H1 (cell line): ENCODE measurements at regions not wholly inside any gene's neighbourhood (a gene's known extent, or its start where the extent isn't known, plus 50 kb on each side); places are given as distances from the start of the nearest gene placed in this dataset.

Source experiments
- CTCF ChIA-PET: fragments of 300-600 bp; sonication (Branson Sonifier 250); formaldehyde crosslinking; loops from one replicate; lab custom pipeline; 2021; ENCODE audit not compliant: partially characterized antibody; lab: Charles Lee
- POLR2A ChIA-PET: fragments of 300-600 bp; sonication (Branson Sonifier 250); formaldehyde crosslinking; loops from one replicate; lab custom pipeline; 2021; ENCODE audit warnings: inconsistent platforms; ENCODE audit not compliant: partially characterized antibody; lab: Charles Lee
- DNase-seq, 2 experiments: peaks; one replicate each; pipeline versions ENCODE4 v3.0.0 to v3.0.0-alpha.2; 2010 to 2022; ENCODE audit warnings: low spot score in 2 of 2, low read depth in 1 of 2, mixed read lengths in 1 of 2
- FAIRE-seq: peaks from 2 replicates; lab custom pipeline; 2011; peaks lifted over from hg19 to GRCh38; lab: Jason Lieb, UNC
- H2AFZ ChIP-seq: 2 replicates; pipeline ENCODE4 v1.8.1; 2012; ENCODE audit warnings: low read length, inconsistent platforms
- H2AK5ac ChIP-seq: 2 replicates; pipeline ENCODE4 v1.6.1; 2013; ENCODE audit warnings: low read depth, low read length
- H2BK120ac ChIP-seq: replicated peaks from 2 replicates; pipeline ENCODE3; 2013; ENCODE audit warnings: low read depth, low read length, inconsistent platforms
- H2BK12ac ChIP-seq: 2 replicates; pipeline ENCODE4 v1.6.1; 2013; ENCODE audit warnings: low read depth, low read length
- H2BK15ac ChIP-seq: 2 replicates; pipeline ENCODE4 v1.6.1; 2013; ENCODE audit warnings: low read length
- H2BK20ac ChIP-seq: 2 replicates; pipeline ENCODE4 v1.6.1; 2013; ENCODE audit warnings: low read length
- H2BK5ac ChIP-seq: 2 replicates; pipeline ENCODE4 v1.6.1; 2013; ENCODE audit warnings: low read depth, low read length
- H3K14ac ChIP-seq: 2 replicates; pipeline ENCODE4 v1.6.1; 2013; ENCODE audit warnings: inconsistent platforms; ENCODE audit not compliant: insufficient read length
- H3K18ac ChIP-seq: 2 replicates; pipeline ENCODE4 v1.6.1; 2013; ENCODE audit warnings: low read length; ENCODE audit errors: extremely low read depth
- H3K23ac ChIP-seq: 2 replicates; pipeline ENCODE4 v1.6.1; 2013; ENCODE audit warnings: inconsistent platforms; ENCODE audit not compliant: insufficient read length
- H3K23me2 ChIP-seq: 2 replicates; pipeline ENCODE4 v1.6.1; 2013; ENCODE audit warnings: low read depth, low read length
- H3K27ac ChIP-seq: 2 replicates; pipeline ENCODE4 v1.6.1; 2011; ENCODE audit warnings: low read depth, low read length, inconsistent platforms
- H3K27me3 ChIP-seq, 4 experiments: replicated peaks in 1 of 4; 1 replicate in 1 of 4; 2 replicates in 3 of 4; pipeline versions ENCODE4 v1.6.1 to v1.8.1; 2011 to 2013; ENCODE audit warnings: low read length in 3 of 4, mild to moderate bottlenecking in 3 of 4, inconsistent platforms in 2 of 4, mixed read lengths in 2 of 4, moderate library complexity in 1 of 4; ENCODE audit not compliant: control insufficient read depth in 3 of 4, insufficient read depth in 3 of 4; ENCODE audit errors: extremely low read depth in 1 of 4
- H3K36me3 ChIP-seq, 4 experiments: 2 replicates each; pipeline versions ENCODE4 v1.6.1 to v1.8.1; 2011 to 2013; ENCODE audit warnings: mild to moderate bottlenecking in 4 of 4, low read length in 3 of 4, moderate library complexity in 2 of 4, control low read depth in 1 of 4, inconsistent platforms in 1 of 4; ENCODE audit not compliant: insufficient read depth in 4 of 4, control insufficient read depth in 2 of 4
- H3K4ac ChIP-seq: replicated peaks from 2 replicates; pipeline ENCODE3; 2013; ENCODE audit warnings: low read length, low read depth, mixed read lengths, inconsistent platforms; ENCODE audit not compliant: insufficient read length
- H3K4me1 ChIP-seq, 4 experiments: replicated peaks in 1 of 4; 1 replicate in 1 of 4; 2 replicates in 3 of 4; pipeline versions ENCODE4 v1.6.1 to v1.8.1; 2011 to 2013; ENCODE audit warnings: low read length in 3 of 4, inconsistent platforms in 2 of 4, mixed read lengths in 1 of 4; ENCODE audit not compliant: insufficient read depth in 4 of 4, control insufficient read depth in 3 of 4
- H3K4me2 ChIP-seq, 2 experiments: 2 replicates each; pipeline versions ENCODE4 v1.6.1 to v1.8.1; 2011 to 2013; ENCODE audit warnings: low read depth in 2 of 2, low read length in 2 of 2, control low read depth in 1 of 2, inconsistent platforms in 1 of 2, mild to moderate bottlenecking in 1 of 2; ENCODE audit not compliant: insufficient read depth in 1 of 2
- H3K4me3 ChIP-seq, 4 experiments: fragments of 200-600, 300-600 bp in 1 of 4; sonication (generic), shearing (Covaris generic), sonication (Bioruptor Twin) in 1 of 4; 2 replicates each; pipeline versions ENCODE4 v1.5.1 to v1.8.1; 2011 to 2016; ENCODE audit warnings: low read length in 4 of 4, low read depth in 3 of 4, control low read depth in 2 of 4, inconsistent platforms in 2 of 4, mild to moderate bottlenecking in 2 of 4, mixed read lengths in 1 of 4, moderate library complexity in 1 of 4; ENCODE audit not compliant: insufficient read depth in 2 of 4; ENCODE audit errors: extremely low read depth in 1 of 4
- H3K56ac ChIP-seq: replicated peaks from 2 replicates; pipeline ENCODE3; 2013; ENCODE audit warnings: low read depth, mild to moderate bottlenecking, mixed read lengths, low read length, inconsistent platforms; ENCODE audit not compliant: insufficient read length
- H3K79me1 ChIP-seq: 2 replicates; pipeline ENCODE4 v1.6.1; 2013; ENCODE audit warnings: low read depth, low read length, control low read depth
- H3K79me2 ChIP-seq, 2 experiments: 2 replicates each; pipeline versions ENCODE4 v1.6.1 to v1.8.1; 2012 to 2013; ENCODE audit warnings: low read length in 2 of 2, mild to moderate bottlenecking in 2 of 2, inconsistent platforms in 1 of 2; ENCODE audit not compliant: insufficient read depth in 2 of 2, control insufficient read depth in 1 of 2
- H3K9ac ChIP-seq, 4 experiments: replicated peaks in 1 of 4; 1 replicate in 1 of 4; 2 replicates in 3 of 4; pipeline versions ENCODE4 v1.6.1 to v1.8.1; 2011 to 2013; ENCODE audit warnings: low read depth in 3 of 4, low read length in 3 of 4, control low read depth in 2 of 4, mild to moderate bottlenecking in 2 of 4, moderate library complexity in 2 of 4, inconsistent platforms in 1 of 4; ENCODE audit errors: extremely low read depth in 1 of 4
- H3K9me3 ChIP-seq, 2 experiments: 2 replicates each; pipeline versions ENCODE4 v1.6.1 to v1.8.1; 2012 to 2013; ENCODE audit warnings: mild to moderate bottlenecking in 2 of 2, moderate library complexity in 2 of 2, control low read depth in 1 of 2, inconsistent platforms in 1 of 2, low read depth in 1 of 2, low read length in 1 of 2, mixed read lengths in 1 of 2; ENCODE audit not compliant: insufficient read depth in 2 of 2
- H4K20me1 ChIP-seq, 2 experiments: replicated peaks in 1 of 2; 2 replicates each; pipeline versions ENCODE3 to v1.8.1; 2011 to 2013; ENCODE audit warnings: inconsistent platforms in 2 of 2, low read length in 2 of 2, mild to moderate bottlenecking in 1 of 2; ENCODE audit not compliant: insufficient read depth in 2 of 2, control insufficient read depth in 1 of 2
- H4K5ac ChIP-seq: 2 replicates; pipeline ENCODE4 v1.6.1; 2013; ENCODE audit warnings: low read length, low read depth, mixed read lengths, inconsistent platforms; ENCODE audit not compliant: insufficient read length
- H4K8ac ChIP-seq: 2 replicates; pipeline ENCODE4 v1.8.0; 2013; ENCODE audit warnings: mild to moderate bottlenecking, moderate library complexity, low read length, inconsistent platforms; ENCODE audit not compliant: insufficient read depth; ENCODE audit errors: extremely low read depth
- H4K91ac ChIP-seq: replicated peaks from 2 replicates; pipeline ENCODE3; 2013; ENCODE audit warnings: low read length, mixed read lengths, inconsistent platforms; ENCODE audit not compliant: insufficient read length
- CBX5 ChIP-seq: fragments of 300-800, 300-1000 bp; sonication (generic); IDR thresholded peaks from 2 replicates; pipeline ENCODE4 v1.7.1; 2016; ENCODE audit warnings: antibody characterized with exemption, low read length, low read depth
- CHD2 ChIP-seq: IDR thresholded peaks from 2 replicates; pipeline ENCODE4 v1.6.1; 2012; ENCODE audit warnings: low read length, improper control_type of control experiment
- HDAC2 ChIP-seq, 2 experiments: fragments of 300-600 bp in 1 of 2; sonication (generic) in 1 of 2; IDR thresholded peaks; 2 replicates each; pipeline ENCODE4 v1.6.1; 2011 to 2012; ENCODE audit warnings: low read depth in 2 of 2, low read length in 2 of 2, mild to moderate bottlenecking in 2 of 2, moderate library complexity in 2 of 2, borderline replicate concordance in 1 of 2, inconsistent platforms in 1 of 2
- NRF1 ChIP-seq: IDR thresholded peaks from 2 replicates; pipeline ENCODE4 v1.6.1; 2011; ENCODE audit warnings: mild to moderate bottlenecking, low read depth, low read length, improper control_type of control experiment
- PHF8 ChIP-seq: fragments of 200-600 bp; sonication (generic); conservative IDR thresholded peaks from 2 replicates; pipeline ENCODE4 v1.7.1; 2012; ENCODE audit warnings: low read depth, mild to moderate bottlenecking, inconsistent platforms, low read length, moderate library complexity
- SAP30 ChIP-seq: fragments of 300-600 bp; sonication (generic); IDR thresholded peaks from 2 replicates; pipeline ENCODE4 v1.7.1; 2012; ENCODE audit warnings: low read length, moderate library complexity, mild to moderate bottlenecking, inconsistent platforms; ENCODE audit not compliant: insufficient read depth, insufficient replicate concordance
- SIRT6 ChIP-seq: IDR thresholded peaks from one replicate; pipeline ENCODE4 v1.7.1; 2012; ENCODE audit warnings: low read length, inconsistent platforms
- SIX5 ChIP-seq: IDR thresholded peaks from 2 replicates; pipeline ENCODE4 v1.6.1; 2011; ENCODE audit warnings: mild to moderate bottlenecking, low read depth, low read length
- TAF1 ChIP-seq: IDR thresholded peaks from 2 replicates; pipeline ENCODE4 v1.6.1; 2011; ENCODE audit warnings: mild to moderate bottlenecking, low read depth, low read length
- TAF7 ChIP-seq: optimal IDR thresholded peaks from 2 replicates; pipeline ENCODE3; 2011; ENCODE audit warnings: low read depth, mild to moderate bottlenecking, inconsistent platforms, low read length, moderate library complexity, borderline replicate concordance
- TCF12 ChIP-seq: IDR thresholded peaks from 2 replicates; pipeline ENCODE4 v1.6.1; 2011; ENCODE audit warnings: low read depth, mild to moderate bottlenecking, low read length
- TEAD4 ChIP-seq: IDR thresholded peaks from 2 replicates; pipeline ENCODE4 v1.6.1; 2012; ENCODE audit warnings: low read depth, low read length, inconsistent platforms, mixed read lengths
- WGBS, 2 experiments: shearing (Covaris generic) in 1 of 2; methylation state at CpG; one replicate each; pipeline versions ENCODE4 v1.1.6 to v1.1.7; 2013 to 2015; ENCODE audit warnings: low lambda C conversion rate in 2 of 2, mixed read lengths in 2 of 2, inconsistent platforms in 1 of 2, low coverage in 1 of 2, missing lambda C conversion rate in 1 of 2; ENCODE audit not compliant: insufficient replicate concordance in 2 of 2, insufficient coverage in 1 of 2, insufficient read length in 1 of 2; ENCODE audit errors: extremely low coverage in 1 of 2, missing lambda C conversion rate in 1 of 2; 5-methylcytosine and 5-hydroxymethylcytosine counted together
- TF ChIP-seq, protein P1 (sequence below): IDR thresholded peaks from 2 replicates; pipeline ENCODE4 v1.6.1; 2012; ENCODE audit warnings: inconsistent platforms

GRCh38 chr10:128914681-128915080 is 552.4 kb upstream of the MGMT start:
- Histone ChIP-seq H3K23me2 (no peaks in the 10 kb centered on the region), H3K23ac (no peak overlapping the region), H3K79me1 (no peaks in the 10 kb centered on the region), H3K4me1 (no peaks in the 10 kb centered on the region), H3K14ac (no peak overlapping the region), H2BK12ac (no peak overlapping the region), H3K4me3 (no peak overlapping the region), H3K56ac (no peak overlapping the region), H3K4me2 (no peak overlapping the region), H2BK15ac (no peak overlapping the region), H3K4ac (no peak overlapping the region)
- POLR2A ChIA-PET, result no interaction called here
- CTCF ChIA-PET, result no interaction called here
- no peak for DNase-seq
- TF ChIP-seq TAF7 (no peak), SIRT6 (no peak), HDAC2 (IDR thresholded peaks at IDR 0.05; ENCODE audit: borderline replicate concordance in 1 of 2, low read depth in 2 of 2, low read length in 2 of 2) (no peak), TAF1 (no peak), TEAD4 (no peak), CHD2 (no peak), PHF8 (no peak), CBX5 (no peak), NRF1 (no peak), SAP30 (no peak), SIX5 (no peak), TCF12 (no peak)
- TF ChIP-seq, protein P1, sequence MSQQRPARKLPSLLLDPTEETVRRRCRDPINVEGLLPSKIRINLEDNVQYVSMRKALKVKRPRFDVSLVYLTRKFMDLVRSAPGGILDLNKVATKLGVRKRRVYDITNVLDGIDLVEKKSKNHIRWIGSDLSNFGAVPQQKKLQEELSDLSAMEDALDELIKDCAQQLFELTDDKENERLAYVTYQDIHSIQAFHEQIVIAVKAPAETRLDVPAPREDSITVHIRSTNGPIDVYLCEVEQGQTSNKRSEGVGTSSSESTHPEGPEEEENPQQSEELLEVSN, result no peak
- TF ChIP-seq, all 59 proteins: peak for 0
- Histone ChIP-seq H4K5ac (no peak overlapping the region), H3K27ac (no peak overlapping the region), H3K79me2 (no peaks in the 10 kb centered on the region), H3K27me3 (no peaks in the 10 kb centered on the region), H4K8ac (no peak overlapping the region), H2BK20ac (no peak overlapping the region), H3K9me3 (no peaks in the 10 kb centered on the region), H4K91ac (no peak overlapping the region), H2AFZ (no peak overlapping the region), H2BK120ac (no peak overlapping the region), H3K9ac (no peak overlapping the region), H4K20me1 (no peaks in the 10 kb centered on the region), H2AK5ac (no peak overlapping the region), H3K18ac (no peak overlapping the region), H3K36me3 (no peaks in the 10 kb centered on the region), H2BK5ac (no peak overlapping the region)
- no peak for FAIRE-seq
- WGBS, 2 experiments, result 90% methylated on average over 9 of the region's 9 CpGs; no CpG with 5 or more reads in 1 of the 2 experiments
